CD14-positive monocyte (primary cell): ENCODE measurements at regions not wholly inside any gene's neighbourhood (a gene's known extent, or its start where the extent isn't known, plus 50 kb on each side); places are given as distances from the start of the nearest gene placed in this dataset.

Source experiments
- DNase-seq, 3 donors: peaks; one replicate each; pipeline ENCODE4 v3.0.0-alpha.2; 2011 to 2022
- H2AFZ ChIP-seq: 2 replicates; pipeline ENCODE4 v1.6.0; 2012; ENCODE audit warnings: mild to moderate bottlenecking, low read depth, low read length, inconsistent platforms; ENCODE audit not compliant: insufficient read depth, poor library complexity, severe bottlenecking
- H3K27ac ChIP-seq, 2 donors: 1 replicate in 1 of 2; 2 replicates in 1 of 2; pipeline ENCODE4 v1.5.1; 2012 to 2013; ENCODE audit warnings: low read length in 2 of 2, control low read depth in 1 of 2, inconsistent platforms in 1 of 2, low read depth in 1 of 2, mild to moderate bottlenecking in 1 of 2
- H3K27me3 ChIP-seq, 2 donors: one replicate each; pipeline versions ENCODE4 v1.6.0 to v1.6.1; 2011 to 2013; ENCODE audit warnings: low read length in 2 of 2; ENCODE audit not compliant: control insufficient read depth in 2 of 2, insufficient read depth in 2 of 2
- H3K36me3 ChIP-seq, 2 donors: replicated peaks in 1 of 2; 1 replicate in 1 of 2; 2 replicates in 1 of 2; pipeline versions ENCODE4 v1.5.1 to v1.6.1; 2012 to 2013; ENCODE audit warnings: low read length in 2 of 2, control low read depth in 1 of 2, inconsistent platforms in 1 of 2, mild to moderate bottlenecking in 1 of 2; ENCODE audit not compliant: insufficient read depth in 2 of 2, control insufficient read depth in 1 of 2
- H3K4me1 ChIP-seq, 2 donors: 1 replicate in 1 of 2; 2 replicates in 1 of 2; pipeline versions ENCODE4 v1.5.1 to v1.6.1; 2012 to 2013; ENCODE audit warnings: low read length in 2 of 2, control low read depth in 1 of 2, inconsistent platforms in 1 of 2, mild to moderate bottlenecking in 1 of 2, moderate library complexity in 1 of 2; ENCODE audit not compliant: insufficient read depth in 2 of 2, control insufficient read depth in 1 of 2
- H3K4me2 ChIP-seq: replicated peaks from 2 replicates; pipeline ENCODE3; 2012; ENCODE audit warnings: low read length, moderate library complexity, mild to moderate bottlenecking; ENCODE audit not compliant: poor library complexity, severe bottlenecking; ENCODE audit errors: extremely low read depth
- H3K4me3 ChIP-seq, 3 experiments: fragments of 200-600 bp in 1 of 3; sonication (generic) in 1 of 3; replicated peaks in 1 of 3; 1 replicate in 2 of 3; 2 replicates in 1 of 3; pipeline ENCODE4 v1.5.1; 2011 to 2013; ENCODE audit warnings: low read length in 3 of 3, mild to moderate bottlenecking in 3 of 3, control low read depth in 2 of 3, low read depth in 2 of 3, inconsistent platforms in 1 of 3, moderate library complexity in 1 of 3
- H3K79me2 ChIP-seq: 2 replicates; pipeline ENCODE4 v1.6.0; 2012; ENCODE audit warnings: mild to moderate bottlenecking, control low read depth, inconsistent platforms, low read length, moderate library complexity; ENCODE audit not compliant: insufficient read depth
- H3K9ac ChIP-seq: 2 replicates; pipeline ENCODE4 v1.6.0; 2017; ENCODE audit warnings: low read length, mild to moderate bottlenecking; ENCODE audit not compliant: insufficient read depth, poor library complexity, severe bottlenecking
- H3K9me3 ChIP-seq, 2 donors: replicated peaks in 1 of 2; 1 replicate in 1 of 2; 2 replicates in 1 of 2; pipeline versions ENCODE4 v1.5.1 to v1.6.1; 2012 to 2013; ENCODE audit warnings: low read length in 2 of 2, control low read depth in 1 of 2; ENCODE audit not compliant: control insufficient read depth in 1 of 2, insufficient read depth in 1 of 2
- H4K20me1 ChIP-seq: 2 replicates; pipeline ENCODE4 v1.6.0; 2012; ENCODE audit warnings: mild to moderate bottlenecking, low read length, control low read depth, moderate library complexity; ENCODE audit not compliant: insufficient read depth
- H3K27ac Mint-ChIP-seq, 7 donors: one replicate each; pipeline ENCODE4 v1.8.0; 2020; ENCODE audit warnings: mild to moderate bottlenecking in 7 of 7, mixed read lengths in 7 of 7, moderate library complexity in 6 of 7, inconsistent platforms in 2 of 7
- H3K27me3 Mint-ChIP-seq, 3 donors: one replicate each; pipeline ENCODE4 v1.8.0; 2021 to 2022; ENCODE audit warnings: low read depth in 3 of 3, mild to moderate bottlenecking in 3 of 3, mixed read lengths in 3 of 3, moderate library complexity in 3 of 3, inconsistent platforms in 1 of 3
- H3K36me3 Mint-ChIP-seq, 2 donors: one replicate each; pipeline ENCODE4 v1.8.0; 2020; ENCODE audit warnings: mixed read lengths in 2 of 2, inconsistent platforms in 1 of 2, mild to moderate bottlenecking in 1 of 2
- H3K4me1 Mint-ChIP-seq: one replicate; pipeline ENCODE4 v1.8.0; 2020; ENCODE audit warnings: mild to moderate bottlenecking, mixed read lengths
- H3K4me3 Mint-ChIP-seq, 2 donors: one replicate each; pipeline ENCODE4 v1.8.0; 2020; ENCODE audit warnings: mild to moderate bottlenecking in 2 of 2, mixed read lengths in 2 of 2, moderate library complexity in 1 of 2
- H3K9me3 Mint-ChIP-seq, 7 donors: one replicate each; pipeline ENCODE4 v1.8.0; 2020 to 2022; ENCODE audit warnings: mixed read lengths in 7 of 7, mild to moderate bottlenecking in 6 of 7, moderate library complexity in 6 of 7, inconsistent platforms in 2 of 7
- WGBS: methylation state at CpG from one replicate; pipeline ENCODE4 v1.1.5; 2013; ENCODE audit warnings: missing lambda C conversion rate; ENCODE audit not compliant: insufficient coverage; 5-methylcytosine and 5-hydroxymethylcytosine counted together
- intact Hi-C, 2 donors: fragments of 100-400 bp; cut with micrococcal nuclease; formaldehyde crosslinking; loops; one replicate each; pipeline versions ENCODE4 v1.15.0 to v1.15.1; 2023
- TF ChIP-seq, protein P1 (sequence below): fragments of 200-600 bp; IDR thresholded peaks from one replicate; pipeline ENCODE4 v1.8.0; 2022; ENCODE audit warnings: antibody characterized with exemption, mild to moderate bottlenecking

DNA sequence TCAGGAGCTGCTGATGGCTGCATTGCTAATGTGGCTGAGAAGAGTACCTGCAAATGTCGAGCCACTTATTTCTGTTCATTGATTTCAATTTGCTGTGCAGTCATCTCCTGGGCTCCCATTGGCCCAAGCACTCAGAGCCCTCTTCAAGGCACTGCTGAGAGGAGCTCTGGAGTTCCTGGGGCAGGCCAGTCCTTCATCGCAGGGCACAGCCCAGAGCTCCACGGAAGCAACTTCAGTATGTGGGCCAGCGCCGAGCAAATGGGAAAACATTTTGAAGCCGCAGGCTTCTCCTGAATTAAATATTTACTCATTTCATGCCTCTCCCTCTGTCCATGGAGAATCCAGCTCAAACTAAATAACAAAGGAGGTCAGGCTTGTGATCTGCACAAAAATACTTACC, 383.3 kb downstream of the BCOR start:
- H3K36me3 ChIP-seq, result no peaks in the 10 kb centered on the region
- no peaks in the 10 kb centered on the region for H3K9me3 ChIP-seq
- no peak overlapping the region for H3K9ac ChIP-seq
- TF ChIP-seq, protein P1, sequence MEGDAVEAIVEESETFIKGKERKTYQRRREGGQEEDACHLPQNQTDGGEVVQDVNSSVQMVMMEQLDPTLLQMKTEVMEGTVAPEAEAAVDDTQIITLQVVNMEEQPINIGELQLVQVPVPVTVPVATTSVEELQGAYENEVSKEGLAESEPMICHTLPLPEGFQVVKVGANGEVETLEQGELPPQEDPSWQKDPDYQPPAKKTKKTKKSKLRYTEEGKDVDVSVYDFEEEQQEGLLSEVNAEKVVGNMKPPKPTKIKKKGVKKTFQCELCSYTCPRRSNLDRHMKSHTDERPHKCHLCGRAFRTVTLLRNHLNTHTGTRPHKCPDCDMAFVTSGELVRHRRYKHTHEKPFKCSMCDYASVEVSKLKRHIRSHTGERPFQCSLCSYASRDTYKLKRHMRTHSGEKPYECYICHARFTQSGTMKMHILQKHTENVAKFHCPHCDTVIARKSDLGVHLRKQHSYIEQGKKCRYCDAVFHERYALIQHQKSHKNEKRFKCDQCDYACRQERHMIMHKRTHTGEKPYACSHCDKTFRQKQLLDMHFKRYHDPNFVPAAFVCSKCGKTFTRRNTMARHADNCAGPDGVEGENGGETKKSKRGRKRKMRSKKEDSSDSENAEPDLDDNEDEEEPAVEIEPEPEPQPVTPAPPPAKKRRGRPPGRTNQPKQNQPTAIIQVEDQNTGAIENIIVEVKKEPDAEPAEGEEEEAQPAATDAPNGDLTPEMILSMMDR, result no peak
- no peaks in the 10 kb centered on the region for H3K4me1 ChIP-seq
- H3K4me2 ChIP-seq, result no peak overlapping the region
- peaks cover 0 to 5% (median 0%) of the 10 kb centered on the region in 3 donors for H3K27me3 Mint-ChIP-seq
- 93% methylated on average over 2 of the region's 6 CpGs for WGBS
- H3K9me3 Mint-ChIP-seq, result peaks cover 0 to 3% (median 0%) of the 10 kb centered on the region in 7 donors
- no peak overlapping the region for H3K4me3 ChIP-seq
- H2AFZ ChIP-seq, result no peak overlapping the region
- H4K20me1 ChIP-seq, result no peaks in the 10 kb centered on the region
- no peak overlapping the region for H3K4me3 Mint-ChIP-seq
- H3K79me2 ChIP-seq, result no peaks in the 10 kb centered on the region
- no peak overlapping the region for H3K27ac Mint-ChIP-seq
- DNase-seq, result no peak
- no peak overlapping the region for H3K27ac ChIP-seq
- peaks cover 9% of the 10 kb centered on the region for H3K4me1 Mint-ChIP-seq
- peaks cover 0 to 3% of the 10 kb centered on the region in 2 donors for H3K27me3 ChIP-seq
- no peaks in the 10 kb centered on the region for H3K36me3 Mint-ChIP-seq
- intact Hi-C loops, result no loop called here

DNA sequence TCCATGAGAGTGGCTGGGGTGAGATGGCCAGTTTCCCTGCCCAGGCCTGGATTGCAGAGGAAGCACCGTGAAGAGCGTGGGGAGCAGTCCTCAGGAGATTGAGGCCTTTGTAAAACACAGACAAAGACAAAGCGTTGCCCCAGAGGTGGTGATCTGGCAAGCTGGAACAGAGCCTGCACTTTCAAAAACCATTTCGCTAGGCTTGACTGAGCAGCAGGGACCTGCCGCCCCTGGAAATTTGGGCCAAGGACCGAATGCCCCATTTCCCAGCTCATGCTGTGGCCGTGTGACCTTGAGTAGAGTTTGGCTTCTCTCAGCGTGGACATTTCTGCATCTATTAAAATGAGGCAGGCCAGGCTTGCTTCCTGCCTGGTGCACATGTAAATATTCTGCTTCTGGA, 381.4 kb downstream of the BCOR start:
- no peak overlapping the region for H3K4me3 ChIP-seq
- TF ChIP-seq, protein P1, result no peak
- peaks cover 0 to 3% (median 0%) of the 10 kb centered on the region in 7 donors for H3K9me3 Mint-ChIP-seq
- H3K79me2 ChIP-seq, result no peaks in the 10 kb centered on the region
- H3K27ac ChIP-seq, result no peak overlapping the region
- no peaks in the 10 kb centered on the region for H3K36me3 ChIP-seq
- no peaks in the 10 kb centered on the region for H3K36me3 Mint-ChIP-seq
- H3K4me1 Mint-ChIP-seq, result peaks cover 9% of the 10 kb centered on the region
- no peaks in the 10 kb centered on the region for H3K9me3 ChIP-seq
- H3K27me3 Mint-ChIP-seq, result peaks cover 0 to 5% (median 0%) of the 10 kb centered on the region in 3 donors
- no peak overlapping the region for H3K4me2 ChIP-seq
- no peak overlapping the region for H3K9ac ChIP-seq
- DNase-seq, result no peak
- H4K20me1 ChIP-seq, result no peaks in the 10 kb centered on the region
- no peaks in the 10 kb centered on the region for H3K4me1 ChIP-seq
- 94% methylated on average over 4 of the region's 8 CpGs for WGBS
- H3K27ac Mint-ChIP-seq, result no peak overlapping the region
- intact Hi-C loops, result no loop called here
- H3K4me3 Mint-ChIP-seq, result no peak overlapping the region
- H2AFZ ChIP-seq, result no peak overlapping the region
- H3K27me3 ChIP-seq, result no peaks in the 10 kb centered on the region
